ENCODE measurements at regions not wholly inside any gene's neighbourhood (a gene's known extent, or its start where the extent isn't known, plus 50 kb on each side); places are given as distances from the start of the nearest gene placed in this dataset.

GRCh38 chr7:17009007-17009719 is 127.4 kb upstream of the AGR3 start:
- peak overlapping the region in 5 of 11 experiments; percentile 19 to 59 (median 32); a peak in 8 of 22 replicates for H3K4me2 ChIP-seq
- H3K9ac ChIP-seq = peak overlapping the region in 3 of 11 experiments; percentile 49 to 72 (median 66); a peak in 5 of 22 replicates
- H3K27ac ChIP-seq = peak overlapping the region in 6 of 11 experiments; percentile 38 to 85 (median 71); a peak in 11 of 22 replicates
- peaks cover 0 to 15% (median 0%) of the 10 kb centered on the region in 11 experiments; a peak in 4 of 22 replicates for H3K9me3 ChIP-seq (replicated peaks in 1 of 11)
- TF ChIP-seq Cebpa-rat (IDR thresholded peaks at IDR 0.05) = no peak
- H4K20me1 ChIP-seq = no peaks in the 10 kb centered on the region
- no peaks in the 10 kb centered on the region for H3K36me3 ChIP-seq
- no peaks in the 10 kb centered on the region for H3K27me3 ChIP-seq
- H3K4me1 ChIP-seq = peaks cover 0 to 65% (median 17%) of the 10 kb centered on the region in 10 experiments; a peak in 17 of 20 replicates
- no peak overlapping the region for H3K4me3 ChIP-seq

DNA sequence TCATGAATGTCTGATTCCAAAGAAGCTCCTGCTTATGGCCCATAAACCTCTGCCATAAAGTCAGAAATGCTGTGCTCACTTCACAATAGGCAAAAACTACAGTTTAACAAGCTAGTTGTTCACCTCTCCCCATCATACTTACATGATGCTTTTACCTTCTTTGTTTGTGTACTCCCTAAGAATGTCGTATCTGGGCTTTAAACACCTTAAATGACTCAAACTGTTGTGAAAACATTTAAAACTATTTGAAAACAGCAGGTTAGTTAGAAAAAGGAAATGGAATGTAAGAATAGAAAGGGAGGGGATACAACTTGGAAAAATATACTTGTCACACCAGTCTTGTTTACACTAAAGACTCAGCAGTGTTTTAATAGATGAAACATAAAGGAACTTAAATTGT is 128.2 kb upstream of the AGR3 start:
- Histone ChIP-seq H3K4me2 (peak overlapping the region in 5 of 11 experiments; percentile 19 to 59 (median 32); a peak in 6 of 22 replicates), H3K9ac (peak overlapping the region in 3 of 11 experiments; percentile 49 to 72 (median 66); a peak in 5 of 22 replicates), H4K20me1 (no peaks in the 10 kb centered on the region), H3K4me3 (no peak overlapping the region), H3K27me3 (no peaks in the 10 kb centered on the region), H3K36me3 (no peaks in the 10 kb centered on the region), H3K9me3 (replicated peaks in 1 of 11) (peaks cover 0 to 15% (median 0%) of the 10 kb centered on the region in 11 experiments; a peak in 4 of 22 replicates), H3K27ac (peak overlapping the region in 6 of 11 experiments; percentile 38 to 85 (median 71); a peak in 10 of 22 replicates), H3K4me1 (peaks cover 0 to 65% (median 17%) of the 10 kb centered on the region in 10 experiments; a peak in 17 of 20 replicates)
- TF ChIP-seq Cebpa-rat (IDR thresholded peaks at IDR 0.05) = no peak

GRCh38 chr7:17010637-17011300 is 129.0 kb upstream of the AGR3 start:
- Histone ChIP-seq H3K4me2 (peak overlapping the region in 6 of 11 experiments; percentile 7 to 62 (median 52); a peak in 9 of 22 replicates), H3K27me3 (no peaks in the 10 kb centered on the region), H3K9me3 (replicated peaks in 1 of 11) (peaks cover 0 to 15% (median 0%) of the 10 kb centered on the region in 11 experiments; a peak in 4 of 22 replicates), H3K27ac (peak overlapping the region in 5 of 11 experiments; percentile 36 to 85 (median 78); a peak in 8 of 22 replicates), H3K9ac (peak overlapping the region in 1 of 11 experiments; percentile 29; a peak in 2 of 22 replicates), H3K4me3 (no peak overlapping the region), H4K20me1 (no peaks in the 10 kb centered on the region), H3K4me1 (peaks cover 0 to 65% (median 12%) of the 10 kb centered on the region in 10 experiments; a peak in 12 of 20 replicates), H3K36me3 (no peaks in the 10 kb centered on the region)
- no peak for TF ChIP-seq Cebpa-rat (IDR thresholded peaks at IDR 0.05)

DNA sequence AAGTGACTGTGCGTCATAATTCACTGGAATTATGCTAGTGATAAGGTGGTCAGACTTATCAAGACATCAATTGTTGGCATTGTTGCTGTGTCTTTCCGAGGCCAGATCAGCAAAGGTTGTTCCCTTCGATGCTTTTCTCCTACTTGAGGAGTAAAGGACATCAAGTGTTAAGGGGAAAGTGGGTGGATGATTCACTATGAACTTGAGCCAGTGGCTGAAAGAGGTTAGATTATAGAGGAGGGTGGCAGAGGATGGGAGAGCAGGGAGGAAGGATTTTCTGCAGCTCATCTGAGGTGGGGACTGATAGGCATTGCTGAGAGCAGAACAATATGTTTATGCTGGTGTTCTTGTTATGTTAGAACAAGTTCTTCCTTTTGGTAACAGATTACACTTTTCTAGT is 131.4 kb upstream of the AGR3 start:
- H3K9me3 ChIP-seq (replicated peaks in 1 of 11) = peaks cover 0 to 14% (median 0%) of the 10 kb centered on the region in 11 experiments; a peak in 3 of 22 replicates
- no peak overlapping the region for H3K4me3 ChIP-seq
- no peaks in the 10 kb centered on the region for H3K36me3 ChIP-seq
- no peak overlapping the region for H3K27ac ChIP-seq
- peaks cover 0 to 59% (median 11%) of the 10 kb centered on the region in 10 experiments; a peak in 12 of 20 replicates for H3K4me1 ChIP-seq
- H3K27me3 ChIP-seq = no peaks in the 10 kb centered on the region
- no peaks in the 10 kb centered on the region for H4K20me1 ChIP-seq
- no peak for TF ChIP-seq Cebpa-rat (IDR thresholded peaks at IDR 0.05)
- H3K9ac ChIP-seq = no peak overlapping the region
- H3K4me2 ChIP-seq = peak overlapping the region in 1 of 11 experiments; percentile 29; a peak in 2 of 22 replicates

DNA sequence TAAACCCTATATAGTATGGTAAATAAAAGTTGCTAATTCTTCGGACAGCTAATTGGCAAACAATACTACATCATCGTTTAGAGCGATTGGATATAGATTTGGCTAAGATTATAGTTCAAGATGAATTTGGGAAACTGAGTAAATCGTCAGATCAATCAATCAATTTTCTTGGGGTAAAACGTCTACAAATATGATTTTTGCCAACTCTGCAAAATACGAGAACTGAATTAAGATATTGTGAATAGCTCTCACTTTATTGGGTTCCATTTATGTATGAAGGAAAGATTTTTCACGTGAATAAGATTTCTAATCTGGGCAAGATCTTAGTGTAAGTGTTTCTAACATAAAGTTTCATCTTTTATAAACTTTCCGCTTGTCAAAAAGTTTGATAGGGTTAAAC is 132.9 kb upstream of the AGR3 start:
- no peaks in the 10 kb centered on the region for H3K27me3 ChIP-seq
- H3K27ac ChIP-seq = no peak overlapping the region
- no peak for TF ChIP-seq Cebpa-rat (IDR thresholded peaks at IDR 0.05)
- H3K9ac ChIP-seq = no peak overlapping the region
- H3K4me2 ChIP-seq = no peak overlapping the region
- H4K20me1 ChIP-seq = no peaks in the 10 kb centered on the region
- peaks cover 0 to 14% (median 0%) of the 10 kb centered on the region in 11 experiments; a peak in 3 of 22 replicates for H3K9me3 ChIP-seq (replicated peaks in 1 of 11)
- peaks cover 0 to 44% (median 10%) of the 10 kb centered on the region in 10 experiments; a peak in 12 of 20 replicates for H3K4me1 ChIP-seq
- H3K36me3 ChIP-seq = no peaks in the 10 kb centered on the region
- no peak overlapping the region for H3K4me3 ChIP-seq

- no peaks in the 10 kb centered on the region for H3K36me3 ChIP-seq
- H4K20me1 ChIP-seq = no peaks in the 10 kb centered on the region
- no peaks in the 10 kb centered on the region for H3K27me3 ChIP-seq
- no peak for TF ChIP-seq Cebpa-rat (IDR thresholded peaks at IDR 0.05)
- peak overlapping the region in 2 of 11 experiments; percentile 15 to 19; a peak in 2 of 22 replicates for H3K27ac ChIP-seq
- peaks cover 0 to 13% (median 0%) of the 10 kb centered on the region in 11 experiments; a peak in 3 of 22 replicates for H3K9me3 ChIP-seq (replicated peaks in 1 of 11)
- no peak overlapping the region for H3K9ac ChIP-seq
- no peak overlapping the region for H3K4me3 ChIP-seq
- peaks cover 0 to 34% (median 3%) of the 10 kb centered on the region in 10 experiments; a peak in 11 of 20 replicates for H3K4me1 ChIP-seq
- H3K4me2 ChIP-seq = peak overlapping the region in 2 of 11 experiments; percentile 3 to 51; a peak in 2 of 22 replicates
These were observed 133.8 kb upstream of the AGR3 start for GRCh38 chr7:17015598-17016031.

GRCh38 chr7:17016402-17017010 is 134.7 kb upstream of the AGR3 start:
- Histone ChIP-seq H3K4me2 (no peak overlapping the region), H3K4me1 (peaks cover 0 to 28% (median 0%) of the 10 kb centered on the region in 10 experiments; a peak in 6 of 20 replicates), H3K9ac (no peak overlapping the region), H3K36me3 (no peaks in the 10 kb centered on the region), H4K20me1 (no peaks in the 10 kb centered on the region), H3K27me3 (no peaks in the 10 kb centered on the region), H3K4me3 (no peak overlapping the region), H3K9me3 (replicated peaks in 1 of 11) (peaks cover 0 to 6% (median 0%) of the 10 kb centered on the region in 11 experiments; a peak in 3 of 22 replicates), H3K27ac (no peak overlapping the region)
- TF ChIP-seq Cebpa-rat (IDR thresholded peaks at IDR 0.05) = no peak

DNA sequence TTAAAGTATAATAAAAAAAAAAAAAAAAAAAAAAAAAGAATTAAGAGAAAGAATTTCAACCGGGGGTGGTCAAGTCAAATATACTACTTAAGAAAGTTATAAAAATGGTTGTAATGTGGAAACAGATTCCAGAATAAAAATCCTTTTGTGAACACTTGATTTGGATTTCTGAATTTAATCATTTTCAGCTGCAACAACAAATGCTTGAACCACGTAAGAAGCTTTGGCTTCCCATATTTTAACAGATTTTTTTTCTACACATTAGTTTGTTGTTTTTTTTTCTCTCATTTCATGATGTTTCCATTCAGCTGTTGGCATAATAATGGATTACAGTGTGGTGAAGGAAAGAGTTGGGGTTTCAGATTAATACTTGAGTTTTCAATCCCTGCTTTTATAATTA is 137.3 kb upstream of the AGR3 start:
- Histone ChIP-seq H3K9me3 (replicated peaks in 1 of 11) (0 out of 22 replicates have a peak, but pooled peaks cover 0 to 3% (median 0%) of the 10 kb centered on the region in 11 experiments), H3K4me2 (no peak overlapping the region), H3K9ac (no peak overlapping the region), H3K36me3 (no peaks in the 10 kb centered on the region), H3K27ac (no peak overlapping the region), H3K4me1 (peaks cover 0 to 13% (median 0%) of the 10 kb centered on the region in 10 experiments; a peak in 5 of 20 replicates), H3K4me3 (no peak overlapping the region), H4K20me1 (no peaks in the 10 kb centered on the region), H3K27me3 (no peaks in the 10 kb centered on the region)
- no peak for TF ChIP-seq Cebpa-rat (IDR thresholded peaks at IDR 0.05)

Measured in BLaER1 treated with 17β-estradiol and CSF1 and Interleukin-3, amounts not matched to agents 10 nM and 100 nM (cell line).